ENCODE measurements at regions not wholly inside any gene's neighbourhood (a gene's known extent, or its start where the extent isn't known, plus 50 kb on each side); places are given as distances from the start of the nearest gene placed in this dataset.

DNA sequence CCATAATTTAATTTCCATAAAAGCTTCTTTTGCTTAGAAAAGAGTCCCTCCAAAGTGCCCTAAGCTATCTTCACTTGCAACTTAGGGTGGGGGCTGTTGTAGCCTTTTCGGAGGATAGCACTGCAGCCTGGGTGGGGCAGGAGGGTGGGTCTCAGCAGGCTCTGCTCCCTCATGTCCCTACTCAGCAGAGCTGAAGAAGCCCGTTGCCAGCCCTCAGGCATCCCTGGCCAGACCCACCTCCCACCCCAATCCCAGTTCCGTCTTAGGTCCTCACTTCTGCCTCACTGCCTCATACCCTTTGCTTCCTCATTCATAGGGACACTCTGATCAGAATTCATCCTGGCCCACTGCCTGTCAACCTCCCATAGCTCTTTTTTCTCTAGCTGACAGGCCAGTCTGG, 99.8 kb upstream of the ZMIZ1 start:
- TF ChIP-seq TAF1 (IDR thresholded peaks at IDR 0.05; ENCODE audit: borderline replicate concordance, low read depth, low read length) = no peak
- TF ChIP-seq, protein P1, sequence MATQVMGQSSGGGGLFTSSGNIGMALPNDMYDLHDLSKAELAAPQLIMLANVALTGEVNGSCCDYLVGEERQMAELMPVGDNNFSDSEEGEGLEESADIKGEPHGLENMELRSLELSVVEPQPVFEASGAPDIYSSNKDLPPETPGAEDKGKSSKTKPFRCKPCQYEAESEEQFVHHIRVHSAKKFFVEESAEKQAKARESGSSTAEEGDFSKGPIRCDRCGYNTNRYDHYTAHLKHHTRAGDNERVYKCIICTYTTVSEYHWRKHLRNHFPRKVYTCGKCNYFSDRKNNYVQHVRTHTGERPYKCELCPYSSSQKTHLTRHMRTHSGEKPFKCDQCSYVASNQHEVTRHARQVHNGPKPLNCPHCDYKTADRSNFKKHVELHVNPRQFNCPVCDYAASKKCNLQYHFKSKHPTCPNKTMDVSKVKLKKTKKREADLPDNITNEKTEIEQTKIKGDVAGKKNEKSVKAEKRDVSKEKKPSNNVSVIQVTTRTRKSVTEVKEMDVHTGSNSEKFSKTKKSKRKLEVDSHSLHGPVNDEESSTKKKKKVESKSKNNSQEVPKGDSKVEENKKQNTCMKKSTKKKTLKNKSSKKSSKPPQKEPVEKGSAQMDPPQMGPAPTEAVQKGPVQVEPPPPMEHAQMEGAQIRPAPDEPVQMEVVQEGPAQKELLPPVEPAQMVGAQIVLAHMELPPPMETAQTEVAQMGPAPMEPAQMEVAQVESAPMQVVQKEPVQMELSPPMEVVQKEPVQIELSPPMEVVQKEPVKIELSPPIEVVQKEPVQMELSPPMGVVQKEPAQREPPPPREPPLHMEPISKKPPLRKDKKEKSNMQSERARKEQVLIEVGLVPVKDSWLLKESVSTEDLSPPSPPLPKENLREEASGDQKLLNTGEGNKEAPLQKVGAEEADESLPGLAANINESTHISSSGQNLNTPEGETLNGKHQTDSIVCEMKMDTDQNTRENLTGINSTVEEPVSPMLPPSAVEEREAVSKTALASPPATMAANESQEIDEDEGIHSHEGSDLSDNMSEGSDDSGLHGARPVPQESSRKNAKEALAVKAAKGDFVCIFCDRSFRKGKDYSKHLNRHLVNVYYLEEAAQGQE (IDR thresholded peaks at IDR 0.05; ENCODE audit: low read depth, low read length) = no peak
- no peak for TF ChIP-seq EP300 (IDR thresholded peaks at IDR 0.05; ENCODE audit: borderline replicate concordance in 1 of 2, low read depth in 1 of 2, low read length in 1 of 2)
- TF ChIP-seq SMC3 (IDR thresholded peaks at IDR 0.05; ENCODE audit: low read depth, low read length) = no peak
- TF ChIP-seq, protein P2, sequence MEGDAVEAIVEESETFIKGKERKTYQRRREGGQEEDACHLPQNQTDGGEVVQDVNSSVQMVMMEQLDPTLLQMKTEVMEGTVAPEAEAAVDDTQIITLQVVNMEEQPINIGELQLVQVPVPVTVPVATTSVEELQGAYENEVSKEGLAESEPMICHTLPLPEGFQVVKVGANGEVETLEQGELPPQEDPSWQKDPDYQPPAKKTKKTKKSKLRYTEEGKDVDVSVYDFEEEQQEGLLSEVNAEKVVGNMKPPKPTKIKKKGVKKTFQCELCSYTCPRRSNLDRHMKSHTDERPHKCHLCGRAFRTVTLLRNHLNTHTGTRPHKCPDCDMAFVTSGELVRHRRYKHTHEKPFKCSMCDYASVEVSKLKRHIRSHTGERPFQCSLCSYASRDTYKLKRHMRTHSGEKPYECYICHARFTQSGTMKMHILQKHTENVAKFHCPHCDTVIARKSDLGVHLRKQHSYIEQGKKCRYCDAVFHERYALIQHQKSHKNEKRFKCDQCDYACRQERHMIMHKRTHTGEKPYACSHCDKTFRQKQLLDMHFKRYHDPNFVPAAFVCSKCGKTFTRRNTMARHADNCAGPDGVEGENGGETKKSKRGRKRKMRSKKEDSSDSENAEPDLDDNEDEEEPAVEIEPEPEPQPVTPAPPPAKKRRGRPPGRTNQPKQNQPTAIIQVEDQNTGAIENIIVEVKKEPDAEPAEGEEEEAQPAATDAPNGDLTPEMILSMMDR (IDR thresholded peaks at IDR 0.05) = no peak
- TF ChIP-seq YY1 (IDR thresholded peaks at IDR 0.05; ENCODE audit: low read depth) = no peak
- TF ChIP-seq NFIC (IDR thresholded peaks at IDR 0.05; ENCODE audit: borderline replicate concordance) = no peak
- TF ChIP-seq, protein P3, sequence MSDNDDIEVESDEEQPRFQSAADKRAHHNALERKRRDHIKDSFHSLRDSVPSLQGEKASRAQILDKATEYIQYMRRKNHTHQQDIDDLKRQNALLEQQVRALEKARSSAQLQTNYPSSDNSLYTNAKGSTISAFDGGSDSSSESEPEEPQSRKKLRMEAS (IDR thresholded peaks at IDR 0.05; ENCODE audit: low read depth) = no peak
- no peak for TF ChIP-seq RFX5 (IDR thresholded peaks at IDR 0.05; ENCODE audit: low read length)
- TF ChIP-seq RAD21 (IDR thresholded peaks at IDR 0.05; ENCODE audit: low read length) = no peak
- no peak for TF ChIP-seq MXI1 (IDR thresholded peaks at IDR 0.05; ENCODE audit: low read depth, low read length)
